ENCODE measurements at regions not wholly inside any gene's neighbourhood (a gene's known extent, or its start where the extent isn't known, plus 50 kb on each side); places are given as distances from the start of the nearest gene placed in this dataset.

DNA sequence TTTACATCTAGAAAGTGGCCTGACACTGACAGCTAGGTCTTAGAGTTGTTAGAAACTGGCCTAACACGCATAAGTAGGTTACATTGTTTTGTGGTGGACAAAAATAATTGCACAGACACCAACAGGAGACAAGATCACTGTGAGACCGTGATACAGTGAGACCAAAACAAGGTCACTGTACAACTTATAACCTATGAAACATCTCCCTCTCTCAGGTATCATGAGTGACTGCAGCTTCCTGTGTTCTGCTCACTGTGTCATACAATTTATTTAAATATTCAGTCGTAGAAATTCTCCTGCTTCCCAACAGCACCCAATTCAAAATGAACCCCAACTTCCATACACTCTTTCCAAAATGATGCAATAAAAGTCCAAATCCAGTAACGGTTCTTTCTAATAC lies 2165.2 kb downstream of the PCDH9 start:
- DNase-seq (ENCODE audit: low read depth, low spot score): no peak

DNA sequence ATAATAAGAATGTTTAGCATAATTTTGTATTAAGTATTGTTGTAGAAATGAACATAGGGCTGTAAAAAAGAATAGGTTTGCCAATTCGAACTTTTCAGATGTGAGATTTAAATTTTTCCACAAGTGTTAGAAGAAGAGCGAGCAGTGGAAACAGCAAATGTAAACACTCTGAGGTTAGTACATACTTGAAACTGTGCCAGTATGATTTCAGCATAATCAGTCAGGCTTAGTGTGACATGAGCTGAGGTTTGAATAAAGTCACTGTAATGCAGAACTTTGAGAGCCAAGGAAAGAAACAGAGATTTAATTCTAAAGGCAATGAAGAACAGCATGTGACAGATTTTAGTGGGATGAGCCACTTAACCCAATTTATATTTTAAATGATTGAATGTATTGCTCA lies 2166.4 kb downstream of the PCDH9 start:
- DNase-seq (ENCODE audit: low read depth, low spot score): no peak

DNA sequence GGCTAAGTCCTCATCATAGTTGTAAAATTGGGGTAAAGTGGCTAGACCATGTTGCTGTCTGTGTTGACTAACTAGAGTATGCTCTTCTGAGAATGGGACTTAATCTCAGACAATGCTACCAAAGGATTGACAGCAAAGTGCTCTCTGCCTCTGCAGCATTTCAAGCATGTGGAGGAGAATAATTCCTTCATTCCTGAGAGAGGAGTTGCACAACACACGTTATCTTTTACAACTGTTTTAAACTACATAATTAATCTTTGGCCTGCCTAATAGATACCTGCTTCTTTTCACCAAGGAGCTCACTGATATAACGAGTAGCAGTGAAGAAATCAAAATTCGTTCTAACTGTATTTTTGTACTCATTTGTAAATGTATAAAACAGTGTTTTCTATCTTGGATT lies 2172.2 kb downstream of the PCDH9 start:
- no peak for DNase-seq (ENCODE audit: low read depth, low spot score)

DNA sequence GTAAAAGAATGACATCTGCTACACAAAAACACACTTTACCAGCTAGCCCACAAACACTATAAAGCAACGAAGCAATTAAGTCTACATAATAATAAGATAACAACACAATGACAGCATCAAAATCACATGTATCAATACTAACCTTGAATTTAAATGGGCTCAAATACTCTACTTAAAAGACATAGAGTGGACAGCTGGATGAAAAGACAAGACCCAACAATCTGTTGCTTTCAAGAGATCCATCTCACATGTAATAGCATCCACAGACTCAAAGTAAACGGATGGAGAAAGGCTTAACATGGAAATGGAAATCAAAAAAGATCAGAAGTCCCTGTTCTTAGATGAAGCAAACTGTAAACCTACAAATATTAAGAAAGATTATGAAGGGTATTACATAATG lies 2175.9 kb downstream of the PCDH9 start:
- no peak for DNase-seq (ENCODE audit: low read depth, low spot score)

DNA sequence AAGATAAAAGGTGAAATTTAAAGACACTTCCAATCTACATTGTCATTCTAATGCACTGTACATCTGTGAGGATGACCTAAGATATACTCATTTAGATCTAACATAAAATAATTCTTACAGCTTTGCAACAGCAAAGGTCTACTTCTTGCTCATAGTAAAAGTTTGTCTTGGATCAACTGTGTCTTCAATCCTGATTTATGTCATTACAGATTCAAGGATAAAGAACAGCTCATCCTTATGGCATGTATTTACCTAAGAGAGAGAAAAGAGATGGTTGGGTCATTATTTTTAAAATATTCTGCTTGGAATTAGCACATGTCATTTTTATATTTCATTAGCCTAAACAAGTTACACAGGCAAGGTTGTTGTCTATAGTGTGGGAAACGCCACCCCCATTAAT lies 2193.1 kb downstream of the PCDH9 start:
- no peak for DNase-seq (ENCODE audit: low read depth, low spot score)

DNA sequence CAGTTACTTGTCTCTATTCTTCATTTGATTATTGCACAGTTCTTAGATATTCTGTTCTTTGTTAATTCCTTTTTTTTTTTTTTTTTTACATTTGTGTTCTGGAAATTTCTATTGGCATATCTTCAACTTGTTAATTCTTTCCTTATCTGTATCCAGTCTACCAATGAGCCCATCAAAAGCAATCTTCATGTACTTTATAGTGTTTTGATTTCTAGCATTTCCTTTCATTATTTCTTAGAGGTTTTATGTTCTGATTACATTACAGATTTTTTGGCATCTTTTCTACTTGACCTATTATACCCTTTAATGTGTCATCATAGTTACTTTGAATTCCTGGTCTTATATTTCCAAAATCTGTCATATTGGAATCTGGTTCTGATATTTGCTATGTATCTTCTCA lies 2194.8 kb downstream of the PCDH9 start:
- DNase-seq (ENCODE audit: low read depth, low spot score): no peak

GRCh38 chr13:65034266-65034665 lies 2195.9 kb downstream of the PCDH9 start:
- DNase-seq (ENCODE audit: low read depth, low spot score): no peak

GRCh38 chr13:65032825-65033224 lies 2197.3 kb downstream of the PCDH9 start:
- DNase-seq (ENCODE audit: low read depth, low spot score): no peak

DNA sequence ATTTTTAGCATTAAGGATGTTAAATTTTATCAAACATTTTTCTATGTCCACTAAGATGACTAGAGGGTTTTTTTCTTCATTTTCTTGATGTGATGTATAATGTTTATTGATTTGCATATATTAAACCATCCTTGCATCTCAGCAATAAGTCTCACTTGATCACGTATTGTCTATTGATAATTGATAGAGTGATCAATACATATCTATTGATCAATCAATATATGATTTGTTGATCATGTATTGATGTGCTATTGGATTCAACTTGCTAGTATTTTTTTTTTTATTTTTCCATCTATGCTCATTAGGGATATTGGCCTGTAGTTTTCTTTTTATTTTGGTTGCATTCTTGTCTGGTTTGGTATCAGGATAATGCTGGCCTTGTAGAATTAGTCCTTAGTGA lies 2202.0 kb downstream of the PCDH9 start:
- DNase-seq (ENCODE audit: low read depth, low spot score): no peak

- no peak for DNase-seq (ENCODE audit: low read depth, low spot score)
Measured at GRCh38 chr13:65026505-65026904, 2203.6 kb downstream of the PCDH9 start.

GRCh38 chr13:65011378-65011777 lies 2218.8 kb downstream of the PCDH9 start:
- no peak for DNase-seq (ENCODE audit: low read depth, low spot score)

GRCh38 chr13:64997438-64997837 lies 2232.7 kb downstream of the PCDH9 start:
- no peak for DNase-seq (ENCODE audit: low read depth, low spot score)

GRCh38 chr13:64993514-64994164 lies 2236.5 kb downstream of the PCDH9 start:
- DNase-seq (ENCODE audit: low read depth, low spot score): no peak

DNA sequence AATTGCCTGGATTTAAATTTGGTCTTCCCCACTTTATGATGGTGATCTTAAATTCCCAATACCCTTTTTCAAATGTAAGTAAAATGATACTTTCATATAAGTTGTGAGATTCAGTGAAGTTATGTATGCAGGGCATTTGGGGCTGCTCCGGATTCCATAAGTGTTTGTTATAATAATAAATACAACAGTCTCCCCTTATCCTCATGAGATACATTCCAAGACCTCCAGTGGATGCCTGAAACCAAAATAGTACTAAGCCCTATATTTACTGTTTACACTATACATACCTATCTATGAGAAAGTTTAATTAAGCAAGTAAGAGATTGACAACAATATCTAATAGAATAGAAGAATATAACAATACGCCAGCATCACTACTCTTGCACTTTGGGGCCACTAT lies 2237.8 kb downstream of the PCDH9 start:
- DNase-seq (ENCODE audit: low read depth, low spot score): peak; percentile 13

- no peak for DNase-seq (ENCODE audit: low read depth, low spot score)
Measured at GRCh38 chr13:64985075-64985474, 2245.1 kb downstream of the PCDH9 start.

DNA sequence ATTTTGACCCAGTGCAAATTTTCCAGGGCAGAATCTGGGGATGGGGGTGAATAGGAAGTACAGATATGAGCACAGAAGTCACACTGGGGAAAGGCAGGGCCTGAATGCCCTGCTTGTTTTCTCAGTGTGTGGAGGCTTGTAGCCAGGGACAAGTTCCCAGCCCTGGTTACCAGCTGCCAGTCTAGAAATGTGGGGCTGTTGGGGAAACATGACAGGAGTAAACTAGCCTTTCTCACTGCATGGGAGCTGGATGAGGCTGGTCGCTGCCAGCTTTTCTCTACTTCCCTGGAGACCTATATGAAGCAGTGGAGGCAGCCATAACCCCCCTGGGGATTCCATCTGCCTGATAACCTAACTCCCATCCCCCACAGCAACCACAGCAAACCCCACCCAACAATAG lies 2267.7 kb downstream of the PCDH9 start:
- no peak for DNase-seq (ENCODE audit: low read depth, low spot score)

DNA sequence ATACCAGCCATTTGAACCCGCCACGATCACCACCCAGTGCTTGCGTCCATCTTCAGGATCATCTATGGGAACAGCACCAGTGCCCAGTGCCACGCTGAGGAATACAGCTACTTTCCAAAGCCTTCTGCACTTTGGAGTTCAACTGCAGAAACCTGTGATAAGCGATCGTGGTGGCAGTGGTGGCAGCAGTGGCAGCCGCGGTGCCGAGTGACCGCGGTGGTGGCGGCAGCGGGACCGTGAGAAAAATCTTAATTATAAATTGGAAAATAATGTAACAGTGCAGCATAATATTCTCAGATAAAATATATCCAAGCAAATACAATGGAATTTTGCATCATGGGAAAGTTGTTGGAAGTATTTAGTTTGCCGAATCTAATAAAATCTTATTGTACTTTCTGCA lies 2270.9 kb downstream of the PCDH9 start:
- no peak for DNase-seq (ENCODE audit: low read depth, low spot score)

DNA sequence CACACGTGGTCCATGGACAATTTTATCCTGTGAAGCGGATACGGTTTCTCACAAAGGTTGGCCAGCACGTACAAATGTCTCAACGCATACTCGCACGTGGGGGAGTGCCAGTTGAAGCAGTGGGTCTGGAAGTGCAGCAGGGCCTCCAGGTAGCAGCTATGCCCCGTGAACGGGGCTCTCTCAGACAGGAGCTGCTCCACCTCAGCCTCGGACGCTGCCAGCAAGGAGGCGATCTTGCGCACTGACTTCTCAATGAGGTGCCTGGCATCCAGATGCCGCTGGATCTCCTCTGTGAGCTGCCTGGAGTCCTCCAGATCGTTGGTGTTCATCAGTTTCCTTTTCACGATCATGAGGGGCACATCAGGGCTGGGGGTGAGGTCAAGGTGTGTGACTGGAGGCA lies 2272.0 kb downstream of the PCDH9 start:
- DNase-seq (ENCODE audit: low read depth, low spot score): no peak

DNA sequence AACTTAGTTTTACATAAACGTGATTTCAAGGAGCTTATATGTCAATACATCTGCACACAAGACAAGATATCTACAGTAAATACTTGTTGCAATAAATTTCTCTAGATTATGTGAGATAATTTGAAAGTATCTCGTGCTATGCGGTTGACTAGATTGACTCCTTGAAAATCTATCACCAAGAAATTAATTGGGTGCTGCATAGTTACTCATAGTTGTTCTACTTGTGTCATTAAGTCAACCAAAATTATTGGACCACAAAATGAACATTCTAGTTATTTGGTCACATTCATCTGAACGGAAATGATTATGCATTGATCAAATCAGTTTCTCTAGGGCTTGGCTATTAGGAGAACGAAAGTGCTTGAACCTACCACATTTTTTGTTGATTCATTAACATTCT lies 2291.5 kb downstream of the PCDH9 start:
- DNase-seq (ENCODE audit: low read depth, low spot score): no peak

GRCh38 chr13:64937302-64937701 lies 2292.8 kb downstream of the PCDH9 start:
- no peak for DNase-seq (ENCODE audit: low read depth, low spot score)

- DNase-seq (ENCODE audit: low read depth, low spot score): no peak
Measured at GRCh38 chr13:64936879-64937278, 2293.3 kb downstream of the PCDH9 start.

DNA sequence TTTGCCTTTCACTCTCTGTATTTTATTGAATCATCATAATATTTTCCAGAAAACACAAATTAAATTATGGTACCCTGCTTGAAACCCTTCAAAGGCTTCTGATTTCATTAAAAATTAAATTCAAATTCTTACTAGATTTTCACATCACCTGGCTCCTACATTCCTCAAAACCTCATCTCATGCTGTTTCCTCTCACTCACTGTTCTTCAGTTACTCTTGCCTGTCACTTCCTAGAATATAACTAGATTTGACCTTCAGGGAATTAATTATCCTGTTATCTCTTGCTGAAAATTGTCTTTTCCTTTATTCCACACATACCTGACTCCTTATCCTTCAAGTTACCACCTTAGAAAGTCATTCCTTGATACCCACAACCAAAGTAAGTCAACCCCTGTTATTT lies 2294.7 kb downstream of the PCDH9 start:
- DNase-seq (ENCODE audit: low read depth, low spot score): no peak

- no peak for DNase-seq (ENCODE audit: low read depth, low spot score)
Measured at GRCh38 chr13:64934569-64935362, 2295.4 kb downstream of the PCDH9 start.

Measured in smooth muscle cell of the brain vasculature (primary cell).